HG03521 (cell line): ENCODE measurements at regions not wholly inside any gene's neighbourhood (a gene's known extent, or its start where the extent isn't known, plus 50 kb on each side); places are given as distances from the start of the nearest gene placed in this dataset.

Experiments
- ATAC-seq: cut with Tn5 transposase; IDR thresholded peaks from one replicate; pipeline ENCODE4 v1.9.1; 2021; ENCODE audit warnings: mild to moderate bottlenecking, moderate library complexity; ENCODE audit not compliant: unreplicated experiment

DNA sequence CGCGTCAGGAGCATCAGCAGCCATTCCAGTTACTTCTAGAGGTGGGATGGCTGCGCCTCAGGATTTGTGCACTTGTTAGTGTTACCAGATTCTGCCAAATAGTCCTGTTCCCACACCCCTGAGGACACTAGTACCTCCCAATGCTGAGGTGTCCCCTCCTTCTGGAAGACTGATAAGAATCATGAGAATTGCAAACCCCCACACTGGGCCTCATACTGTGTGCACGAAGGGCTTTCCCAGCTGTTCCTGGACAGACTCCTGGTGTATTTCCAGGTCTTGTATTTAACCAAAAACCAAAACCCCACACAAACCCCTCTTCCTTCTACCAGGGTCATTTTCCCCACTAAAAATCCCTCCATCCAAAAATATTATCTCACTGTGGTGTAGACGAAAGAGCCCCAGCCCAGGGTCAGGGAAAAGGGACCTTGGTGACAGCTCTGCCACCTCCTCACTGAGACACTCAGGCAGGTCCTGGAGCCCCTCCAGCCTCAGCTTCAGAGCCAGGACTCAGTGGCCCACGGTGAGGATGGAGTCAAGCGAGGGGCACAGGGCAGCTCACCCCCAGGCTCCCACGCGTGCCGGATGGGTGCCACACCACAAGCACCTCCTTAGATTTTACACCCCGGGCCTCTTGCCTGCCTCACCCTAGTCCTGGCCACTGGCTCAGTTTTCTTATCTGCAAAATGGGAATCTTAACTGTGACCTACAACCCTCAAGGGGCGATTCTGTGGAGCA lies 131.4 kb upstream of the RUNX3 start:
- ATAC-seq, result no peak

GRCh38 chr1:25057188-25057587 lies 127.1 kb upstream of the RUNX3 start:
- ATAC-seq, result no peak

GRCh38 chr1:25056536-25056935 lies 126.5 kb upstream of the RUNX3 start:
- no peak for ATAC-seq

DNA sequence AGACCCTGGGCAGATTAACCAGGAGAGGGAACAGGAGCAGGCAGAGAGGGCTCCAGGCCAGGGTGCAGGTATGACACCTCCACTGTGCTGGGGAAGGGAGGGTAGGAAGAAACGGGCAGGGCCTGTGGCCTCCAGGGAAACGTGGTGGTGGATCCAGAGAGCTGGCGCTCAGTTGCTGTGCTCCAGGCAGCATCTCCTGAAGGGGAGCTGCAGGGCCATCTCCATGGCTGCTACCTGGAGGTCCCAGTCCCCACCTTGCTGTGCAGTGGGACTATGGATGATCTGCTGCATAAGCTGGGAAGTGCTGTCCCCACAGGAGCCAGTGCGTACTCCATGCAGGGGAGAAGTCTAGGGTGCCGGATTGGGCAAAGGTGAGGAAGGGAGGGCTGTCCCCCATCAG lies 125.9 kb upstream of the RUNX3 start:
- ATAC-seq, result no peak

- ATAC-seq, result no peak
Observed at GRCh38 chr1:25055324-25055780, 125.3 kb upstream of the RUNX3 start.

- ATAC-seq, result no peak
Observed at GRCh38 chr1:25054526-25055323, 124.6 kb upstream of the RUNX3 start.

DNA sequence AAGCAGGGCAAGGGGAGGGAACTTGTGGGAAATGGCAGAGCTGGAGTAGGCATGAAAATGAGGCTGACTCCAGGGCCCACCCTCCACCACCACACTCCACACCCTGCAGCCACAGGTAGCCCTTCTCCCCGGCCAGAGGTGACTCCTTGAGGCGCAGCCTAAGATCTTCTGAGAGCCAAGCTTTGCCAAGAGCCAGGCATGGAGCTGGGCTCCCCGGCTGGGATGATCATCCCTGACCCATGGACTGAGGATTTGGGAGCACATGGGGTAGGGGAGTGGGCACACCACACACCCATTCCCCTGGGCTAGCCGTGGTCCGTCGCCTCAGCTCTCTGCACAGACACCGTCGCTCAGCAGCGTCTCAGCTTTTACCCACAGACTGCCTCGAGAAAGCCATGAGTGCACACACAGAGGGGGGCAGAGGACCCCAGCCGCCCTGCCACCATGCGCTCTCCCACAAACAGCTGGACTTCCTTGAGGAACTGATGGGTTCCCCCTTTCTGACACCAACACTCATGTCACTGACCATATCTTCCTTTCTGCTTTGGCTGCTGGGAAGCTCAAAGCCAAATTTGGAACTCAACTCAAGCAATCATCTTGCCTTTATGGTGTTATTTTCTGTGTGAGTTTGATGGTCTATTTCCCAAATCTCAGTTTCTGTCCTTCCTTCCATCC lies 123.6 kb upstream of the RUNX3 start:
- no peak for ATAC-seq

GRCh38 chr1:25051906-25052305 lies 121.8 kb upstream of the RUNX3 start:
- ATAC-seq, result no peak

DNA sequence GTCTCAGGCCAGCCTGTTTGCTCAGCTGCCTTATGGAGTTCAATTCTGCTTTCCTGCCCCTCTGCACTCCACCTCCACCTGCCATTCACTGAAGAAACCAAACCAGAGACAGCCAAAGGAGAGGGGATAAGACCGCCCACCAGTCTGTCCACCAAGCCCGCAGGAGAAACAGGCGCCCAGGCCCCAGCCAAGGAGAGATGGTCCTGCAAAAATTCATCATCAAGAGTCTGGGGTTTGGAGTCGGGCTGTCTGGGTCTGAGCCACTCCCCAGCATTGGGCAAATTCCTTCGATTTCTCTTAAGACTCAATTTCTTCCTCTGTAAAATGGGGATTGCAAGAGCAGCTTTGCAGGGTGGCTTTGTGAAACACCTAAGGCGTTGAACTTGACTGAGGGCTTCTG lies 121.4 kb upstream of the RUNX3 start:
- ATAC-seq, result no peak

GRCh38 chr1:25050165-25050564 lies 120.1 kb upstream of the RUNX3 start:
- no peak for ATAC-seq

GRCh38 chr1:25049190-25049589 lies 119.1 kb upstream of the RUNX3 start:
- ATAC-seq, result no peak

- no peak for ATAC-seq
Observed at GRCh38 chr1:25048728-25049127, 118.7 kb upstream of the RUNX3 start.

- ATAC-seq, result no peak
Observed at GRCh38 chr1:25047506-25048240, 117.6 kb upstream of the RUNX3 start.

- no peak for ATAC-seq
Observed at GRCh38 chr1:25046194-25046532, 116.1 kb upstream of the RUNX3 start.

GRCh38 chr1:25045480-25046193 lies 115.6 kb upstream of the RUNX3 start:
- no peak for ATAC-seq

- ATAC-seq, result no peak
Observed at GRCh38 chr1:25043228-25043580, 113.1 kb upstream of the RUNX3 start.

DNA sequence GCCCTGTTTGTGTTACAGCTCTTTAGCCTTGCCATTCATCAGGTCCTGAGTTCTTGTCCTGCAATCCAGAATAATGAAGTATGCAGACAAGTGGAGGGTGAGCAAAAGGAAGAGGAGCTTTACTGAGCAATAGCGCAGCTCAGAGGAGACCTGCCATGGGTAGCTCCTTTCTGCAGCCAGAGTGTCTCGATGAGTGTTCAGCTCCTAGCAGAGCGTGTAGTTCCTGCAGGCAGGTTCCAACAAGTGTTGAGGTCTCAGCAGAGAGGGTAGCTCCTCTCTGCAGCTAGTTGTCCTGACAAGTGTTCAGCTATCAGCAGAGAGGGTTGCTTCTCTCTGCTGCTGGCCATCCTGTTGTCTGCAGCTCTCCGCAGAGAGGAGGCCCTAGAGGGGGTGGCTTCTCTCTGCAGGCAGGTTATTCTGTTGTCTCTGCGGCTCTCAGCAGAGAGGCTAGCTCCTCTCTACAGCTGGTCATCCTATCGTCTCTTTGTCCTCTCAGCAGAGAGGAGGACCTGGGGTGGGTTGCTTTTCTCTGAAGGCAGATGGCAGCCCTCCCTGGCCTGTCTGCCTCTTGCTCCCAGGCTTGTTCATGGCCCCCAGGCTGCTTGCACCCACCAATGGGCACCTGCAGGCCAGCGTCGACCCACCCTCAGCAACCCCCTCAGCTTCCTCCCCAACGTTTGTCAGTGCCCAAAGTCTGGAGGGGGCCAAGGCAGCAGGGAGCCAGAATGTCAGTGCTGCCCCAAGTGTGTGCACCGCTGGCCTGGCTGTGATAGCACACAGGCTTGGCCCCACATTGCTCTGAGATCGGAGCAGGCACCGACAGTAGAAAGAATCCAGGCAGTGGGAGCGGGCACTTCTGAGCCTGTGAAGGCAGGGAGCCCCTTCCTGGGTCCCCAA lies 112.5 kb upstream of the RUNX3 start:
- ATAC-seq, result no peak

- ATAC-seq, result no peak
Observed at GRCh38 chr1:25041916-25042315, 111.8 kb upstream of the RUNX3 start.

DNA sequence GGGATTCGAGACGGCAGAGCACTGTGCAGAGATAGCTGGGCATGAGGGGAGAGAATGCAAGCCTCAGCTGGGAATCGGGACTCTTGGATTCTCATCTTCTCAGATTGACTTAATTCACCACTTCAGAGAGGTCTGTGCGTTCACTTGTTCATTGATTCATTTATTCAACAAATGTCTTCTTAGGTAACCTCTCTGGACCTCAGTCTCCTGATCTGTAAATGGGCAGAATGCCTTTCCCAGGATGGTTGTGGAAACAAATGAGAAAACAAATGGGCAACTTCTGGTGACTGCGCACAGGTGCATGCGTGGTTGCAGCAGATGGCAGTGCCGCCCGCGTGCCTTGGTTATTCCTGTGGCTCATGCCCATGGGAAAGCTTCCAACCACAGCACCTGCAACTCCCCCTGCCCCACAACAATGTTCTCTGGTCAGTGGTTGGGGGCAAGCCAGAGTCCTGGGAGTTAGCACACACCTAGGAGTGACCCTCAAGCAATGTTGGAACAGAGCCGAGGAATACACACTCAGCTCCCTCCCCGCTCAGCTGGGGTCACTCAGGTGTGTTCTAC lies 110.1 kb upstream of the RUNX3 start:
- ATAC-seq, result no peak
